GM21619 (cell line): ENCODE measurements at regions not wholly inside any gene's neighbourhood (a gene's known extent, or its start where the extent isn't known, plus 50 kb on each side); places are given as distances from the start of the nearest gene placed in this dataset.

ENCODE experiments used
- ATAC-seq: cut with Tn5 transposase; IDR thresholded peaks from one replicate; pipeline ENCODE4 v1.9.1; 2021; ENCODE audit not compliant: unreplicated experiment

DNA sequence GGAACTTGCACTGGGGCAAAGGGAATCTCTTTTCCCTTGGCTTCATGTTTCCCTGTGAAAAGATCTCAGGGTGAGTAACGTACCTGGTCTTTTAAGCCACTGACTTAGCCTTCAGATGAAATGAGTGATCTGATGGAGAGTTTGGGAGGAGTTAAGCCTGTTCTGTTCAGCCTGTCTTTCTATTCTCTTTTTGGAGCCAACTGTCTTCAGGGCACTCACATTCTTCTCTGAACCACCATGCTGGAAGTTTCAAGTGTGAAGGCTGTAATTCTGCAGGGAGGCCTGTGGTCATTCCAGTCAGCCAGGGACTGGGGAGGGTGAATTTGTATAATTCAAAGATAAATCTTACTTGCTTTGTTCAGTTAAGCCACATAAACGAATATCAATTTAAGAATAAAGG is 722.2 kb upstream of the SEMA6A start:
- no peak for ATAC-seq

DNA sequence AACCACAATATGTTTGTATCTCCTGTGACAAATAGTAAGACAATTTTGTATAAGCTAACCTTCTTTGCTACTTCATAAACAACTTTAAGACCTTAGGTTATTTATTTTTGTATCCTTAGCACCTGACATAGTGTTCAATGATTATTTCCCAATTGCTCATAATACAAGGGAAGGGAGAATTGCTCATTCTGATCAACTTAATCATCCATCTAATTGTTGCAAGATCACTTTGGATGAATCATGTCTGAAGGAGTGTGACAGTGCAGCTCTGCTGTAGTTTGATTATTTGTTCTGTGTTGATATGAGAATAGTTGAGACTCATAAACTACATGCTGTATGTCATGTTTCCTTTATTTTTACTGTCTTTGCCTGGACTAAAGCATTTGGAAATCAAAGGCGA is 721.3 kb upstream of the SEMA6A start:
- ATAC-seq, result no peak

DNA sequence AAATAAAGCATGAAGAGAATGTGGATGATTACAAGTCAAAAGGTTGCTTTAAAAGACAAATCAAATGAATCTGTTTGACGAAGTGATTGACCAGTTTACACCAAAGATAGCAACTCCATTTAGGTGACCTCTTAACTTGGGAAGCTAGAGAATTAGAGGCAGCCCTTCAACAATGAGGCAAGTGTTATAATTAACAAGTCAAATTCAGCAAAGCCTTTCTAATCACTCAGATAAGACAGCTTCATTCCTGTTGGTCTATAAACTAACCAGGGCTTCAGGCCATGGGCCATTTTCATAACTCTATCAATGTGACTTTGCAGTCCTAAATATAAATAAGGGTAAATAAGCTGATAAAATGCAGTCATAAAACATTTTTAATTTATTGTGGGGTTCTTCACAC is 712.2 kb upstream of the SEMA6A start:
- no peak for ATAC-seq

DNA sequence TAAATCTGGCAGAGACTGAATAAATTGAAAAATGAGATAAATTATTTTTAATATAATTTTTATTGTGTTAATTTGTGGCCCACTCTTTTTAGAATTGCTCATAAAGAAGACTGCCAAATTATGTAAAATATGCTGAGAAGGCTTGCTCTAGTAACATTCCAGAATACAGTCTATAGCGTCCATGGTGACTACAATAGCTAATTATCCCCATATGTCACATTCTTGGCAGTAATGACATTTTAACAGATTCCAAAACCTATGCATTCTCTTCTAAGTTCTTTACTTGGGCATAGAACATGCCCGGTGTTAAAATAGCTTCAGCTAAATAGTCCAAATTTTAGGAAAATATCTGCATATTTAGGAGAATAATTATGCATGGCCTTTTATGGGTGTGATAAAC is 697.0 kb upstream of the SEMA6A start:
- ATAC-seq, result no peak

DNA sequence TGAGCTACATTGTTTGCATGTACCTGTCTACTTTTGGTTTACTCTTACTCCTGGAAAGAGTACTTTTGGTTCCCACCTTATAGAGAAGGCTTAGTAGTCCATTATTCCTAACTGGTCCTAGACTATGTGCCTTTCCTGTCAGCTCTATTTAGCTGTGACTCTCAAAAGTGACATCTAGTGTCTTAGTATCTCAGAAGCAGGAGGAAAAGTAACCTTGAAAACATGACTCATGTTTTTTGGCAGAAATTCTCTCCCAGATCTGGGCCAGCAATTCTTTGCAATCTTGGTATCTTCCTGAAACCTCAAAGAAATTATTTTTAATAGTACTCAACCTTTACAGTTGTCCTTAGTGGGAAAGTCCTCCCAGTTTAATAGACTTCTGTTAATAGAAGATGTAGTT is 691.7 kb upstream of the SEMA6A start:
- ATAC-seq, result no peak

DNA sequence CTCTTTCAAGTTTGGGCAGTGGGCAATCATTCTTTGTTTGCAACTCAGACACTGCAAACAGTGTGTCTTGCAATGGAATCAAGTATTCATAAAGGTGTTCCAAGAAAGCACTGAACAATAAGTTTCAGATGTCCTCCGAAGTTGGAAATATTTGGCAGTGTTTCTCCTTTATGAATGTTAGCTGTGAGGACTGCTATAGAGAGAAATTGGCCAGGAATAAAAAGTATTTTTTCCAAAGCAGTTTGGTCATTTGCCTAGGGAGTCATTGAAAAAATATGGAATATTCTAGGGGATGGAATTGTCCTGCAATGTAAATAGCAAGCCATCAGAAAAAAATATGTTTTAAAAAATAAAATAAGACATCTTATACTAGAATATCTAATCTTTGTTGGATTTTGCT is 688.6 kb upstream of the SEMA6A start:
- no peak for ATAC-seq

DNA sequence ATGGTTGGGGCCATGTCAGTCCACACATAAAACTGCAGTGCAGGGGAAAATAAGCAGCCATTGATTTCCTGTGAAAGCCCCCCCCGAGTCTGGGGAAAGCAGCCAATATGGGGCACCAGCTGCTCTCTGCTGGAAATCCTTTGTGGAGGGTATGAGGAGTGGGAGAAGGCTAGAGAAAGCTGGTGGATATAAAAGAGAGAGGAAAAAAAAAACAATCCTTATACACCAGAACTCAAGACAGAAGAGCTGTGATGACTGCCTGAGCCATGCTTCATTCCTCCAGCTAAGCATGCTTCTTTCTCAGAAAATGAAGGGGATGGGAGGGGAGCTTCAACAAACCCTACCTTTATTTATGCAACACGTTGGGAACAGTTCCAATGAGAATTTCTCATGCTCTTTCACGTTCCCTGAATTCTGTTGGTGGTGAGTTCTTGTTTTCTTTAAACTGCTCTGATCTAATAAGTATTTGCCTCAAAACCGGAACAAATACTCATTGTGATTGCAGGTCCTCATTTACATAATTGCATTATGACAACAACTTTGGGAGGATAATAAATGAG is 688.0 kb upstream of the SEMA6A start:
- ATAC-seq, result no peak

DNA sequence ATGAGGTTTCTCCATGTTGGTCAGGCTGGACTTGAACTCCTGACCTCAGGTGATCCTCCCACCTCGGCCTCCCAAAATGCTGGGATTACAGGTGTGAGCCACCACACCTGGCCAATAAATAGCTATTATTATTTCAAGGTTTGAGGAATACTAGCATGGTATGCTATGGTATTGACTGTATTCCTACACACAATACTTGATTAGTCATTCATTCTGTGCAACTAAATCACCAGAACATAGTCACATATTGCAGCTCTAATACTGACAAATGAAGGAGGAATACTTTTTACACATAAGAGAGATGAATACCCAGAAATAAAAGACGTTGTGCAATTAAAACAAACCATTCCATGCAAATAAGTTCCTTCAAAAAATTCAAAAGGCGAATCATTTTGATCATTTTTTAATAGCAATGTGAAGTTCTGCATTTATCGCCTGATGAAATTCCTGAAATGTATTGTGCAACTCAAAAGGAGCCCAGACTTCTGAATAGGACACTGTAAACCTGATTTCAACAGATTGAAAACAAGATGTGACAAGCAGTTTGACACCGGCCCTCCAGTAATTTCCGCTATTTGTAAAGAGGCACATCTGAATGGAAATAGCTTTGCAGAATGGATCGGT is 687.4 kb upstream of the SEMA6A start:
- ATAC-seq, result no peak

DNA sequence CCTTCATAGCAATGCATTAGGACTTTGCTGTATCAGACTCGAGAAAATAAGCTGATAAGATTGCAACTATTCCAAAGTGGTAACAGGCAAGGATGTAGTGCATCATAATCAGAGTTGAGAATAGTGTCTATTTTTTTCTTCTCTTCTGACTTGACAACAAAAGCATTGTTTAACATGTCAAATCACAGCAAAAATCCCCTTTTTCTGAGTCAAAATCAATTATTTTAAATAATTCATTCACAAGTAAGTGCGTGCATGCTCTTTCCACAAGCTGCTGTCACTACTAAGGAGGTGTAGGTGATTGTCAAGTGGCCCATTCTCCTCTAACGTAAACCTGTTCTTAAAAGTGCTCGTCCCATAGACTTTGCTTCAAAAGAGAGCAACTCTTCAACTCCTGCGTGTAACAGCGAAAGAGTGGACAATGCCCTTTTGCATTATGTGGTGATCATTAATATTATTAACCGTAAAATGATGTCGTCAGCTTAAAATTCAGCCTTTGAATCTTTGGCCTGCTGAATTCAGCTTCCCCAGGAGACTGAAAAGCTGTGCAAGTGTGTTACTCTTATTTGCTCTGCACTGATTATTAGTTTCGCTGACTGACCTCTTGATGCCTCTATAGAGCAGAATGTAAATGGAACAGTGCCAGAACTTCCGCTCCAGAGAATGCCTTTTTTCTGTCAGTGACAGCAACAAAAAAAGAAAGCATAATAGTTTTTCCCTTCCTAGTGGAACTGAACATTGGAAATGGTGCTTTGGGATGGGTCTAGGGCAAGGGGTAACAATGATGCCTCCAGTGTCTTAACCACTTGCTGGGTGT is 680.8 kb upstream of the SEMA6A start:
- ATAC-seq, result no peak

DNA sequence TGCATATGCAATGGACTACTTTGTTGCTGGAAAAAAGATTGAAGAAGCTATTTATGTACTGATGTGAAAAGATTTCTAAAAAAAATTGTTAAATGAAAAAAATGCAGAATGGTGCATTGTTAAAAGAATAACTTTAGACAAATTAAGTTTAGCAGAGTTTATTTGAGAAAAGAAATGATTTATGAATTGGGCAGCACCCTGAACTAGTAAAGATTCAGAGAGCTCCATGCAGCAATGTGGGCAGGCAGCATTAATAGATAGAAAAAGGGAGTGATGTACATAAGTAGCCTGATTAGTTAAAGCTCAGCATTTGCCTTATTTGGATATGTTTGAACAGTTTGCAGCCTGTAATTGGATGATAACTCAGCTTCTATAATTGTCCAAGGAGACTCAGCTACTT is 677.9 kb upstream of the SEMA6A start:
- ATAC-seq, result no peak

DNA sequence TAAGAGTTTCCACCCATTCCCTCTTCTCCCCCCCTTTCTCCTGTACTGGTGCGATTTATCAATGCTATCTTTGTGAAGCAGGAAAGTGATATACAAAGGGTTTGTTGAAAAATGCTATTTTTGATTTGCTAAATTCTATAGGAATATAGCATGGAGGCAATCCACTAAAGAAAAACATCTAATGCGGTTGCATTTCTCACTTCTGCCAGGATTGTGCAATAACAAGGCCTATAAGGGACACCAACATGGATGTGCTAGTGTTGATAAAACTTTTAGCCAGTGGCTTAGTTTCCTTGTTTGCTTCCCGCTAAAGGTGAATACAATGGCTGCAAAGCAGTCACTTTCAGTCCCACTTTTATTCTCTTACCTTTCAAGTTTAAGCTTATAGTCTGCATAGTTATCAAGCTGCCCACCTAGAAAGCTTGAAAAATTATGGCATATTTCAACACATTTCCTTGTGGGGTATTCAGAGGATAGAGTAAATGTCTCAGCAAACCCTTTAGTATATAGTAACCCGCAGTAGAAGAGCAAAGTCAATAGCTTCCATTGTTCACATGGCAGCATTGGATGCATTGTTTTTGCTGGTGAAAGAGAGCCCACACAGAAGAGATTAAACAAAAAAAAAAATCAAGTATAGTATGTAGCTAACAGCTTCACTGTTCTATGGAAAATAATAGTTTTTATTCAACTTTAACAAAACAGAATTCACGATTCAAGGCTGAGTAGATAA is 674.6 kb upstream of the SEMA6A start:
- ATAC-seq, result no peak

DNA sequence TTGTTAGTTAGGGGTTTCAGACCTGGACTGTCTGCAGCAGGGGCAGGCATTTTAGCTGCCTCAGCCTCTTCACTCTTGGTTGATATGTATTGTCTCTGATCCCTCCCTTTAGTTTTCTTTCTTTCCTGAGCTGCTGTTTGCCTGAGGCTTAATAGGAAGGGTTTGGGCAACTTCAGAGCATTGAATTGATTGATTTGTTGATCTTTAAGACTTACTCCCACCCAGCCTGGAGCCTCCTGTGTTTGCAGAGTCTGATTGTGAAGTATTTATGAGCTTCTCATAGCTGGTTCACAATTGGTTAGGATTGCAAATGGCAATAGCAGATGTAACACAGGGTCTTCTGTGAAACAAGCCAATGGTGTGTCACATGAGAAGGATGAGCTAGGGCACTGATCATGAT is 671.8 kb upstream of the SEMA6A start:
- no peak for ATAC-seq

DNA sequence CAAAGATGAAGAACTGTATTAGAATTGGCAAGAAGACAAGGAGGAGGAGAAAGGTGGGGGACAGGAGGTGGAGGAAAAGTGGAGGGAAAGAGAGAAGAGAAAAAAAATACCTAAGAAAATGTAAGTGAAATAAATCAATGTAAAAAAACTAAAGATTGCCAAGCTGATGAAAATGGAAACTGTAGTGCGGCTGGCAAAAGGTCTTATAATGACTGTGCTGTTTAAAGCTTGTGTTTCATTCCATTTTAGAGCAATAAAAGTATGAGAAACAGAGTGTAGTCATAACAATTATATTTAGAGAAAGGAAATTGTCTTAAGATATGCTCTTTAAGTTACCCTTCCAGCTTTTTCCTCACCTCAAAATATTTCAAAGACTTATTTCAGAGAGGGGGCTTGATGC is 670.5 kb upstream of the SEMA6A start:
- ATAC-seq, result no peak

DNA sequence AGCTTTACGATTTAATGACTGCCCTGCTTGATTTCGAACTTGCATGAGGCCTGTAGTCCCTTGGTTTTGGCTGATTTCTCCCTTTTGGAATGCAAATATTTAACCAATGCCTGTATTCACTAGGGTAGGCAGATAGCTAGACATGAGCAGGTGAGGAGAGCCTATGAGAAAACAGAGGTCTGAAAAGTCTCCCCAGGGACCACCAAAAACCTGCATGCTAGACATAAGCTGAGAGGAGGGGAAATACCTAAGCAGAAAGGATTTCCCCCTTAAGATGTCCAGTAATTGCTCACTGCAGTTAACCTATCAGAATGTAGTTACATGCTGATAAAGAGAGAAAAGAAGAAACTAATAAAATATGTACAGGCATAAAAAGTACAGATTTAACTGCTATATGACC is 667.4 kb upstream of the SEMA6A start:
- peak; percentile 77 for ATAC-seq

DNA sequence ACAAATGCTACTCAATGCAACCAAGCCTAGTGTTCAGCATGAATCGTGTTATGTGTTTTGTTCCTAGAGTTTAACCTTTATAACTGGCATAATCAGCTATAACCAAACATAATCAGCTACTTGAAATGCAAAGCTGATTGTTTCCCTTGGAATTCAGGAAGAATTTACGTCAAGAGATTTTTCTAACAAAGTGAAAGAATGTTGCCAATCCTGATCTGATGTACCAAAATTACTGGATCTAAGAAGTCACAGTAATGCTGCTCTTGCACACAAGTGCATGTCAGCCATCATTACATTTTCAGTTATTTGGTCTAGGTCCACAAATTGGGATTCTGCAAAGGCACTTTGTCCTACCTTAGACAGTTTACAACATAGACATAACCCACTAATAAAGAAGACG is 662.3 kb upstream of the SEMA6A start:
- no peak for ATAC-seq

DNA sequence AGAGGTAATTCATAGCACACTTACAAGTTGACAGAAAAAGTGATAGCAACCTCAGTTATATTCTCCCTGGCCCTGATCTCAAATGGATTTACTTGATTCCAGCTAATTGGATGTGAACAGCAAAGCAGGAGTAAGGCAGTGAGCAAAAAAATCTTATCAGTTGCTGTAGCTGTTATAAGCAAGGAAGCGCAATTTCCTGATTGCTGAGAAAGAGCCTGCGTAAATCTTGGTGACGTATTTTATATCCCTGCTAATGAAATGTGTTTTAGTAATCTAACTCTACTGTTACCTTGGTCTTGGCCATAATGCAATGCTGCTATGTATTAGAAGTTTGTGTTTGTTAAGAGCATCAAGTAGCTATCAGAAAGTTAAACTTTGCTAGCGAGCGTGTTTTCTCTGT is 661.2 kb upstream of the SEMA6A start:
- ATAC-seq, result no peak

DNA sequence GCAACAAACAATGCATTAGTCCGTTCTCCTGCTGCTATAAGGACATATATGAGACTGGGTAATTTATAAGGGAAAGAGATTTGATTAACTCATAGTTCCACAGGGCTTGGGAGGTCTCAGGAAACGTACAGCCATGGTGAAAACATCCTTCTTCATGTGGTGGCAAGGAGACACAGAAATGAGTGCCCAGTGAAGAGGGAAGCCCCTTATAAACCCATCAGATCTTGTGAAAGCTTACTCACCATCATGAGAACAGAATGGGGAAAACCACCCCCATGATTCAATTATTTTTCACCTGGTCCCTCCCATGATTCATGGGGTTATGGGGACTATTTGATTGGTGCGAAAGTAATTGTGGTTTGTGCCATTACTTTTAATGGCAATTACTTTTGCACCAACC is 655.8 kb upstream of the SEMA6A start:
- no peak for ATAC-seq

DNA sequence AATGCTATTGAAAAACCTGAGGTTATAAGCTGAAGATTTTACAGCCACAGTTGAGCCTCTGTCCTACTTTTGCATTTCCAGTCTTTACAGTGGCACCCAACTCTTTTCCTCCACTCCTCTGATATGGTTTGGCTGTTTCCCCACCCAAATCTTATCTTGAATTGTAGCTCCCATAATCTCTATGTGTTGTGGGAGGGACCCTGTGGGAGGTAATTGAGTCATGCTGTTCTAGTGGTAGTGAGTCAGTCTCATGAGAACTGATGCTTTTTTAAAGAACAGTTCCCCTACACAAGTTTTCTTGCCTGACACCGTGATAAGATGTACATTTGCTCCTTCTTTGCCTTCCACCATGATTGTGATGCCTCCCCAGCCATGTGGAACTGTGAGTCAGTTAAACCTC is 646.1 kb upstream of the SEMA6A start:
- no peak for ATAC-seq

DNA sequence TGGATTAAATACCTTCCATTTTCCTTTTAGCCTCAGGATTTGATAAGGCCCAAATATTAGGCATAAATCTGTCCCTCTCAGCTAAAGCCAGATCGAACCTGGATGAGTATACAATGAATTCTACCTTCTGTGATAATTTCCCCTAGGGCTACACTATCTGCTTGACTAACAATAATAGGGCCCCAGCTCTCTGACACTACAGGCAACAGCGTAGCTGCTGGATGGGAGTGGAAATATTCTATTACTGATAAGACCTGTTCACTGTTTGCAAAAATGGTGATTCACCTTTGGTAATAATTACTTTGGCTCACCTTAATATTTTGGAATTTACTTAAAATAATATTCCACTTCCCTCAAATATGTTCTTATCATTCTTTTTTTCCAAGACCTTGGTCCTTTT is 644.2 kb upstream of the SEMA6A start:
- ATAC-seq, result no peak

DNA sequence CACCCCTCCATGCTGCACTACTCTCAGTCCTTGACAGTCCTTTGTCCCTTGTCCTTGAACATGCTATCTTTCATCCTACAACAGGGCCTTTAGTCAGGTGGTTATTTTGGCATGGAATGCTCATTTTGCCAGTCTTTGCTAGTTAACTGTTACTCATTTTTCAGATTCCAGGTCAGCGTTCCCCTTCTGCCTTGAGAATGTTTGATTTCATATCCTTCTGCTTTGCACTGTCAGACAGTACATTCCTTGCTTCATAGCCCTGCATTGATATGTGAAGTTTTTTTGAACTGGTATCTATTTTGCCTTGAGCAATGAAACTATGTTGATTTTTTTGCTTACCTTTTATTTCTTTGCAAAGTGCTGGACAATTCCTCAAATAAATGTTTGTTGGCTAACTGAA is 638.2 kb upstream of the SEMA6A start:
- ATAC-seq, result no peak

DNA sequence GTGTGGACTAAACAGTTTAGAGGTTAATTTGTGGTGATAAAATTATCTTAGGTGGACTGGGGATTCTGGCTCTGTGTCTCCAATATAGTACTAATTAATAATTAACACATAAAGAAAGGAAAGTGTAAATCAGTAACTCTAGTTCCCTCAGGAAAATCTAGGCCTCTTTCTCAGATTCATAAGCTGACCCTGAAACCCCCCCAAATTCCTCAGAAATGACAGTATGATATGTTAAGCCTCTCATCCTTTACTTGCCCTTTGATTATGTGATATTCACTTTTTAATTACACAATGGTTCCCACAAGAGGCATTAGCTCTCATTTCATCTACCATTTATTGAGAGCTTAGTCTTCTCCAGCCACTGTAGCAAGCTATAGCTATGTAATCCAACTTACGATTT is 636.2 kb upstream of the SEMA6A start:
- ATAC-seq, result no peak

DNA sequence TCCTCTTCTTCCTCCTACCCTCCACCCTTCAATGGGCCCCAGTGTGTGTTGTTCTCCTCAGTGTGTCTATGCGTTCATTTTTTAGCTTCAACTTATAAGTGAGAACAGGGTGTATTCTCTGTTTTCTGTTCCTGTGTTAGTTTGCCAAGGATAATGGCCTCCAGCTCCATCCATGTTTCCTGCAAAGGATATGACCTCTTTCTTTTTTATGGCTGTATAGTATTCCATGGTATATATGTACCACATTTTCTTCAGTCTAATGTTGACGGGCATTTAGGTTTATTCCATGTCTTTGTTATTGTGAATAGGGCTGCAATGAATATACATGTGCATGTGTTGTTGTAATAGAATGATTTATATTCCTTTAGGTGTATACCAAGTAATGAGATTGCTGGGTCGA is 634.9 kb upstream of the SEMA6A start:
- no peak for ATAC-seq
